ENCODE measurements at regions not wholly inside any gene's neighbourhood (a gene's known extent, or its start where the extent isn't known, plus 50 kb on each side); places are given as distances from the start of the nearest gene placed in this dataset.

- no peaks in the 10 kb centered on the region for H3K27me3 ChIP-seq (replicated peaks; ENCODE audit: control insufficient read depth, insufficient read depth, low read length)
- TF ChIP-seq, protein P1, sequence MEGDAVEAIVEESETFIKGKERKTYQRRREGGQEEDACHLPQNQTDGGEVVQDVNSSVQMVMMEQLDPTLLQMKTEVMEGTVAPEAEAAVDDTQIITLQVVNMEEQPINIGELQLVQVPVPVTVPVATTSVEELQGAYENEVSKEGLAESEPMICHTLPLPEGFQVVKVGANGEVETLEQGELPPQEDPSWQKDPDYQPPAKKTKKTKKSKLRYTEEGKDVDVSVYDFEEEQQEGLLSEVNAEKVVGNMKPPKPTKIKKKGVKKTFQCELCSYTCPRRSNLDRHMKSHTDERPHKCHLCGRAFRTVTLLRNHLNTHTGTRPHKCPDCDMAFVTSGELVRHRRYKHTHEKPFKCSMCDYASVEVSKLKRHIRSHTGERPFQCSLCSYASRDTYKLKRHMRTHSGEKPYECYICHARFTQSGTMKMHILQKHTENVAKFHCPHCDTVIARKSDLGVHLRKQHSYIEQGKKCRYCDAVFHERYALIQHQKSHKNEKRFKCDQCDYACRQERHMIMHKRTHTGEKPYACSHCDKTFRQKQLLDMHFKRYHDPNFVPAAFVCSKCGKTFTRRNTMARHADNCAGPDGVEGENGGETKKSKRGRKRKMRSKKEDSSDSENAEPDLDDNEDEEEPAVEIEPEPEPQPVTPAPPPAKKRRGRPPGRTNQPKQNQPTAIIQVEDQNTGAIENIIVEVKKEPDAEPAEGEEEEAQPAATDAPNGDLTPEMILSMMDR (IDR thresholded peaks at IDR 0.05; ENCODE audit: insufficient read depth, low read length, poor library complexity, severe bottlenecking) = no peak
- H3K4me3 ChIP-seq (replicated peaks; ENCODE audit: low read depth, low read length) = no peak overlapping the region
- H3K36me3 ChIP-seq (ENCODE audit: control insufficient read depth, insufficient read depth, low read length) = no peaks in the 10 kb centered on the region
- DNase-seq (ENCODE audit: extremely low read depth, insufficient read length) = no peak
These were observed 229.7 kb upstream of the LARGE1 start for GRCh38 chr22:34150023-34150422.

- no peak for DNase-seq (ENCODE audit: extremely low read depth, insufficient read length)
- TF ChIP-seq, protein P1 (IDR thresholded peaks at IDR 0.05; ENCODE audit: insufficient read depth, low read length, poor library complexity, severe bottlenecking) = no peak
- Histone ChIP-seq H3K36me3 (ENCODE audit: control insufficient read depth, insufficient read depth, low read length) (no peaks in the 10 kb centered on the region), H3K4me3 (replicated peaks; ENCODE audit: low read depth, low read length) (no peak overlapping the region), H3K27me3 (replicated peaks; ENCODE audit: control insufficient read depth, insufficient read depth, low read length) (no peaks in the 10 kb centered on the region)
These were observed 239.2 kb upstream of the LARGE1 start for GRCh38 chr22:34159491-34159890.

DNA sequence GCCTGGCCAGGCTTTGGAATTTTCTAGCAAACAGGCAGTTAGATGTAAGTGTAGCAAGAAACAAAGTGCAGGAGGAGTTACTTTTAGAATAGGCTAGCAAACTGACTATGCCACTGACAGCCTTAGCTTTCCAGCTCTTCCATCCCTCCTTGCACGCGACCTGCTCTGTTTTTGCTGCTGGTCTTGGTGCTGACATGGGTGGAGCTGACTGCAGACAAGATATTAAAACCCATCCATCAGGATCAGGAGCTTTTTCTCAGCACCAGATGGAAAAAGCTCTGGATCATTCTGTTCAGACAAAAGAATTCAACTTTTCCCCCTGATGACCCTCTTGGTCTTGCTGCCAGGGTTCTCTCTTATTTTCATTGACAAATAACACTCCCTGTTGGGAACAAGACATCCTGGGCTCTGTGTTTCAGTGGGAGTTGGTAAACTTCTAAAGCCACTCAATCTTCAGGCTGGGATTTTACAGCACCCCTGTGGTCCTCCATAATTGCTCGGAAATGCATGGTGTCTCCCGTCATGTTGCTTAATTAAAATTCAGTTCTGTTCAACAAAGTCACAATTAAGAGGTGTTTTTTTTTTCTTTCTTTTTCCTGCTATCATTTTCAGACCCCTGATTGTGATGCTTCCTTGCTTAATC, 240.0 kb upstream of the LARGE1 start:
- H3K27me3 ChIP-seq (replicated peaks; ENCODE audit: control insufficient read depth, insufficient read depth, low read length) = no peaks in the 10 kb centered on the region
- TF ChIP-seq, protein P1 (IDR thresholded peaks at IDR 0.05; ENCODE audit: insufficient read depth, low read length, poor library complexity, severe bottlenecking) = no peak
- DNase-seq (ENCODE audit: extremely low read depth, insufficient read length) = no peak
- H3K36me3 ChIP-seq (ENCODE audit: control insufficient read depth, insufficient read depth, low read length) = no peaks in the 10 kb centered on the region
- H3K4me3 ChIP-seq (replicated peaks; ENCODE audit: low read depth, low read length) = no peak overlapping the region

DNA sequence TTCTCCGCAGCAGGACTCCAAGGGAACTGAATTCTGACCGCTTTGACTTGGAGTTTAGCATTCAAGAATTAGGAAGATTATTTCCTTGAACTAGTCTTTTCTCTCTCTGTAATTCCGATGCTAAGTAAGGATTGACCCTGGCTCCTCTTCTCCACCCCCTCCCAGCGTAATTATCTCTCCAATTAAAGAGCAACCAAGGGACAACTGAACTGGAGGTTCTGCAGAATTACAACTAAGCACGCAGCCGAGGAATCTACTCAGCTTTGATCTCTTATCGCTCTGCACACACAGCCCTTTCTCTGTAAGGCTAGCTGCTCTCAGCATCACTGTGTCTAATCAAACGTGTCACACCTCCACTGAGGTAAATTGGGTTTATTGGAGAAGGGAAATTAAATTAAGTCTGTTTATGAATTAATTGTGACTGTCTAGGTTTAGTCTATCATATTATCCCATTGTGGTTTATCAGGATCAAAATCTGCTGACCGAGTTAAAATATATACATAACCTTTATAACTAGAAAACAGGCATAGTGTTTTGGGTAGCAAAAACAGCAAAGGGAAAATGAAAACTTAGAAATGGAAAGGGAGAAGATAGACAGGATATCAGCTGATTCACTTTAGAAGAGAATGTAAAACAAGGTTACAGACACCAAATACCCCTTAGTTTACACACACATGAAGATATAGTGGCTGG, 241.3 kb upstream of the LARGE1 start:
- H3K36me3 ChIP-seq (ENCODE audit: control insufficient read depth, insufficient read depth, low read length) = no peaks in the 10 kb centered on the region
- TF ChIP-seq, protein P1 (IDR thresholded peaks at IDR 0.05; ENCODE audit: insufficient read depth, low read length, poor library complexity, severe bottlenecking) = no peak
- no peaks in the 10 kb centered on the region for H3K27me3 ChIP-seq (replicated peaks; ENCODE audit: control insufficient read depth, insufficient read depth, low read length)
- no peak overlapping the region for H3K4me3 ChIP-seq (replicated peaks; ENCODE audit: low read depth, low read length)
- DNase-seq (ENCODE audit: extremely low read depth, insufficient read length) = no peak

- no peak for DNase-seq (ENCODE audit: extremely low read depth, insufficient read length)
- no peak overlapping the region for H3K4me3 ChIP-seq (replicated peaks; ENCODE audit: low read depth, low read length)
- H3K27me3 ChIP-seq (replicated peaks; ENCODE audit: control insufficient read depth, insufficient read depth, low read length) = no peaks in the 10 kb centered on the region
- TF ChIP-seq, protein P1 (IDR thresholded peaks at IDR 0.05; ENCODE audit: insufficient read depth, low read length, poor library complexity, severe bottlenecking) = no peak
- no peaks in the 10 kb centered on the region for H3K36me3 ChIP-seq (ENCODE audit: control insufficient read depth, insufficient read depth, low read length)
These were observed 278.7 kb upstream of the LARGE1 start for GRCh38 chr22:34198976-34199375.

Data from GM06990 (cell line).